GM12878 (cell line): ENCODE measurements at regions not wholly inside any gene's neighbourhood (a gene's known extent, or its start where the extent isn't known, plus 50 kb on each side); places are given as distances from the start of the nearest gene placed in this dataset.

Source experiments
- CEBPB ChIP-seq, 2 experiments: fragments of 150-350 bp in 1 of 2; IDR thresholded peaks; 2 replicates each; pipeline ENCODE4 v1.6.1; 2012 to 2014; ENCODE audit warnings: low read depth in 2 of 2, low read length in 2 of 2, borderline replicate concordance in 1 of 2, inconsistent platforms in 1 of 2
- YY1 ChIP-seq: IDR thresholded peaks from 2 replicates; pipeline ENCODE4 v1.6.1; 2011; ENCODE audit warnings: low read depth, mild to moderate bottlenecking, low read length
- ZBED1 ChIP-seq: IDR thresholded peaks from 2 replicates; pipeline ENCODE4 v1.6.1; 2016; ENCODE audit warnings: borderline replicate concordance
- TF ChIP-seq, protein P1 (sequence below): fragments of 450-650 bp; IDR thresholded peaks from 2 replicates; pipeline ENCODE4 v1.6.1; 2018; ENCODE audit warnings: borderline replicate concordance, mild to moderate bottlenecking; ENCODE audit not compliant: partially characterized antibody
- TF ChIP-seq, protein P2 (sequence below): fragments of 450-650 bp; IDR thresholded peaks from 2 replicates; pipeline ENCODE4 v1.6.1; 2017; ENCODE audit warnings: mild to moderate bottlenecking, moderate library complexity
- TF ChIP-seq, protein P3 (sequence below): fragments of 450-650 bp; IDR thresholded peaks from 2 replicates; pipeline ENCODE4 v1.6.1; 2014; ENCODE audit warnings: mild to moderate bottlenecking
- TF ChIP-seq, protein P4 (sequence below): IDR thresholded peaks from 2 replicates; pipeline ENCODE4 v1.6.1; 2012; ENCODE audit warnings: low read depth, low read length, improper control_type of control experiment

DNA sequence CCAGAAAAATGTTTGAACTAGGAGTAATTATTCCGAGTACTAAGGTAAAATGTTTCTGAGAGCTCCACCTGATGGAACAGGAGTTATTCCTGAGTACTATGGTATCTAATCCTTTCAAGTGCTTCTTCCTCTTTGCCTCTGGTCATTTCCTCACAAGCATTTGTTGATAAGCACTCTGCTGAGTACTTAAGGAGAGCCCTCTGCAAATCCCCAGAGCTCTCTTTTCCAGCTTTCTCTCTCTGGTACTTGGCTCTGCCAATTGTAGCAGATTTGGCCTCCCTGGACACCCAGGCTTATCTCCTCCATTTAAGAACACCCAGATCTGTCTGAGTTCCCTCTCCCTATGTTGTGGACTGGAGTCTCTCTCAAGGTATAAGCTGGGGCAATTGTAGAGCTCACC lies 457.0 kb downstream of the MN1 start (continued):
- TF ChIP-seq, protein P1, sequence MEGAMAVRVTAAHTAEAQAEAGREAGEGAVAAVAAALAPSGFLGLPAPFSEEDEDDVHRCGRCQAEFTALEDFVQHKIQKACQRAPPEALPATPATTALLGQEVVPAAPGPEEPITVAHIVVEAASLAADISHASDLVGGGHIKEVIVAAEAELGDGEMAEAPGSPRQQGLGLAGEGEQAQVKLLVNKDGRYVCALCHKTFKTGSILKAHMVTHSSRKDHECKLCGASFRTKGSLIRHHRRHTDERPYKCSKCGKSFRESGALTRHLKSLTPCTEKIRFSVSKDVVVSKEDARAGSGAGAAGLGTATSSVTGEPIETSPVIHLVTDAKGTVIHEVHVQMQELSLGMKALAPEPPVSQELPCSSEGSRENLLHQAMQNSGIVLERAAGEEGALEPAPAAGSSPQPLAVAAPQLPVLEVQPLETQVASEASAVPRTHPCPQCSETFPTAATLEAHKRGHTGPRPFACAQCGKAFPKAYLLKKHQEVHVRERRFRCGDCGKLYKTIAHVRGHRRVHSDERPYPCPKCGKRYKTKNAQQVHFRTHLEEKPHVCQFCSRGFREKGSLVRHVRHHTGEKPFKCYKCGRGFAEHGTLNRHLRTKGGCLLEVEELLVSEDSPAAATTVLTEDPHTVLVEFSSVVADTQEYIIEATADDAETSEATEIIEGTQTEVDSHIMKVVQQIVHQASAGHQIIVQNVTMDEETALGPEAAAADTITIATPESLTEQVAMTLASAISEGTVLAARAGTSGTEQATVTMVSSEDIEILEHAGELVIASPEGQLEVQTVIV, result no peak
- TF ChIP-seq CEBPB (IDR thresholded peaks at IDR 0.05; ENCODE audit: borderline replicate concordance in 1 of 2, low read depth in 2 of 2, low read length in 2 of 2) (no peak), ZBED1 (no peak), YY1 (no peak)
- TF ChIP-seq, protein P2, sequence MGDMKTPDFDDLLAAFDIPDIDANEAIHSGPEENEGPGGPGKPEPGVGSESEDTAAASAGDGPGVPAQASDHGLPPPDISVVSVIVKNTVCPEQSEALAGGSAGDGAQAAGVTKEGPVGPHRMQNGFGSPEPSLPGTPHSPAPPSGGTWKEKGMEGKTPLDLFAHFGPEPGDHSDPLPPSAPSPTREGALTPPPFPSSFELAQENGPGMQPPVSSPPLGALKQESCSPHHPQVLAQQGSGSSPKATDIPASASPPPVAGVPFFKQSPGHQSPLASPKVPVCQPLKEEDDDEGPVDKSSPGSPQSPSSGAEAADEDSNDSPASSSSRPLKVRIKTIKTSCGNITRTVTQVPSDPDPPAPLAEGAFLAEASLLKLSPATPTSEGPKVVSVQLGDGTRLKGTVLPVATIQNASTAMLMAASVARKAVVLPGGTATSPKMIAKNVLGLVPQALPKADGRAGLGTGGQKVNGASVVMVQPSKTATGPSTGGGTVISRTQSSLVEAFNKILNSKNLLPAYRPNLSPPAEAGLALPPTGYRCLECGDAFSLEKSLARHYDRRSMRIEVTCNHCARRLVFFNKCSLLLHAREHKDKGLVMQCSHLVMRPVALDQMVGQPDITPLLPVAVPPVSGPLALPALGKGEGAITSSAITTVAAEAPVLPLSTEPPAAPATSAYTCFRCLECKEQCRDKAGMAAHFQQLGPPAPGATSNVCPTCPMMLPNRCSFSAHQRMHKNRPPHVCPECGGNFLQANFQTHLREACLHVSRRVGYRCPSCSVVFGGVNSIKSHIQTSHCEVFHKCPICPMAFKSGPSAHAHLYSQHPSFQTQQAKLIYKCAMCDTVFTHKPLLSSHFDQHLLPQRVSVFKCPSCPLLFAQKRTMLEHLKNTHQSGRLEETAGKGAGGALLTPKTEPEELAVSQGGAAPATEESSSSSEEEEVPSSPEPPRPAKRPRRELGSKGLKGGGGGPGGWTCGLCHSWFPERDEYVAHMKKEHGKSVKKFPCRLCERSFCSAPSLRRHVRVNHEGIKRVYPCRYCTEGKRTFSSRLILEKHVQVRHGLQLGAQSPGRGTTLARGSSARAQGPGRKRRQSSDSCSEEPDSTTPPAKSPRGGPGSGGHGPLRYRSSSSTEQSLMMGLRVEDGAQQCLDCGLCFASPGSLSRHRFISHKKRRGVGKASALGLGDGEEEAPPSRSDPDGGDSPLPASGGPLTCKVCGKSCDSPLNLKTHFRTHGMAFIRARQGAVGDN, result no peak
- TF ChIP-seq, protein P3, sequence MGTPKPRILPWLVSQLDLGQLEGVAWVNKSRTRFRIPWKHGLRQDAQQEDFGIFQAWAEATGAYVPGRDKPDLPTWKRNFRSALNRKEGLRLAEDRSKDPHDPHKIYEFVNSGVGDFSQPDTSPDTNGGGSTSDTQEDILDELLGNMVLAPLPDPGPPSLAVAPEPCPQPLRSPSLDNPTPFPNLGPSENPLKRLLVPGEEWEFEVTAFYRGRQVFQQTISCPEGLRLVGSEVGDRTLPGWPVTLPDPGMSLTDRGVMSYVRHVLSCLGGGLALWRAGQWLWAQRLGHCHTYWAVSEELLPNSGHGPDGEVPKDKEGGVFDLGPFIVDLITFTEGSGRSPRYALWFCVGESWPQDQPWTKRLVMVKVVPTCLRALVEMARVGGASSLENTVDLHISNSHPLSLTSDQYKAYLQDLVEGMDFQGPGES, result no peak
- TF ChIP-seq, protein P4, sequence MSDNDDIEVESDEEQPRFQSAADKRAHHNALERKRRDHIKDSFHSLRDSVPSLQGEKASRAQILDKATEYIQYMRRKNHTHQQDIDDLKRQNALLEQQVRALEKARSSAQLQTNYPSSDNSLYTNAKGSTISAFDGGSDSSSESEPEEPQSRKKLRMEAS, result no peak
